ENCODE measurements at regions not wholly inside any gene's neighbourhood (a gene's known extent, or its start where the extent isn't known, plus 50 kb on each side); places are given as distances from the start of the nearest gene placed in this dataset.
"Not testable (repeated sequence)": the region's sequence is repeated elsewhere in the genome, so short reads cannot be mapped to it uniquely, and the experiment has no call there.

- dilution Hi-C loops (cut with MboI; ENCODE audit: extremely low pct_ligation_motif_present, low sequenced_read_pairs) = no loop called here
- no peak for TF ChIP-seq EZH2 (IDR thresholded peaks at IDR 0.05; ENCODE audit: low read length)
- no peak for TF ChIP-seq CTCF (optimal IDR thresholded peaks at IDR 0.05 in 1 of 3, IDR thresholded peaks at IDR 0.05 in 1 of 3, conservative IDR thresholded peaks at IDR 0.05 in 1 of 3; ENCODE audit: extremely low read depth in 1 of 3, insufficient read depth in 2 of 3, low read length in 3 of 3)
- no peak overlapping the region for H3K27ac ChIP-seq (ENCODE audit: control insufficient read depth, insufficient read depth, low read length)
Measured at GRCh38 chr2:49309461-49309860, 155.1 kb upstream of the FSHR start.

GRCh38 chr2:49306925-49307324 is 152.6 kb upstream of the FSHR start:
- no peaks in the 10 kb centered on the region for H3K9me3 ChIP-seq (ENCODE audit: control insufficient read depth, low read depth, low read length)
- H3K36me3 ChIP-seq (ENCODE audit: control insufficient read depth in 2 of 2, extremely low read depth in 1 of 2, insufficient read depth in 2 of 2, low read length in 2 of 2) = no peaks in the 10 kb centered on the region
- TF ChIP-seq CTCF (optimal IDR thresholded peaks at IDR 0.05 in 1 of 3, IDR thresholded peaks at IDR 0.05 in 1 of 3, conservative IDR thresholded peaks at IDR 0.05 in 1 of 3; ENCODE audit: extremely low read depth in 1 of 3, insufficient read depth in 2 of 3, low read length in 3 of 3) (no peak), EZH2 (IDR thresholded peaks at IDR 0.05; ENCODE audit: low read length) (no peak)
- H3K9me1 ChIP-seq (ENCODE audit: control insufficient read depth, extremely low read depth, insufficient read depth, low read length) = no peaks in the 10 kb centered on the region
- no peak overlapping the region for H2AFZ ChIP-seq (ENCODE audit: control insufficient read depth, low read length)
- no peaks in the 10 kb centered on the region for H3K79me2 ChIP-seq (ENCODE audit: control insufficient read depth, insufficient read depth, low read length)
- no peak overlapping the region for H3K9ac ChIP-seq (ENCODE audit: control insufficient read depth, extremely low read depth, insufficient read depth, low read length)
- dilution Hi-C loops (cut with MboI; ENCODE audit: extremely low pct_ligation_motif_present, low sequenced_read_pairs) = no loop called here
- no peaks in the 10 kb centered on the region for H3K4me1 ChIP-seq (ENCODE audit: control insufficient read depth, extremely low read depth, insufficient read depth, low read length)
- H3K27ac ChIP-seq (ENCODE audit: control insufficient read depth, insufficient read depth, low read length) = no peak overlapping the region
- H3K27me3 ChIP-seq (ENCODE audit: control insufficient read depth, extremely low read depth, insufficient read depth, low read length) = no peaks in the 10 kb centered on the region
- DNase-seq (ENCODE audit: low read depth, low spot score) (no peak), FAIRE-seq (no peak)
- no peak overlapping the region for H3K4me2 ChIP-seq (ENCODE audit: control insufficient read depth, extremely low read depth, insufficient read depth, low read depth, low read length)
- H4K20me1 ChIP-seq (ENCODE audit: control insufficient read depth, extremely low read depth, insufficient read depth, low read length) = no peaks in the 10 kb centered on the region
- H3K4me3 ChIP-seq (ENCODE audit: control insufficient read depth in 2 of 3, extremely low read depth in 1 of 3, insufficient read depth in 2 of 3, low read depth in 1 of 3, low read length in 3 of 3) = no peak overlapping the region

More at GRCh38 chr2:49309461-49309860, 155.1 kb upstream of the FSHR start:
- Histone ChIP-seq H2AFZ (ENCODE audit: control insufficient read depth, low read length) (no peak overlapping the region), H3K79me2 (ENCODE audit: control insufficient read depth, insufficient read depth, low read length) (no peaks in the 10 kb centered on the region), H3K9ac (ENCODE audit: control insufficient read depth, extremely low read depth, insufficient read depth, low read length) (no peak overlapping the region), H3K4me1 (ENCODE audit: control insufficient read depth, extremely low read depth, insufficient read depth, low read length) (no peaks in the 10 kb centered on the region), H3K4me3 (ENCODE audit: control insufficient read depth in 2 of 3, extremely low read depth in 1 of 3, insufficient read depth in 2 of 3, low read depth in 1 of 3, low read length in 3 of 3) (no peak overlapping the region), H3K9me1 (ENCODE audit: control insufficient read depth, extremely low read depth, insufficient read depth, low read length) (no peaks in the 10 kb centered on the region), H4K20me1 (ENCODE audit: control insufficient read depth, extremely low read depth, insufficient read depth, low read length) (no peaks in the 10 kb centered on the region), H3K36me3 (ENCODE audit: control insufficient read depth in 2 of 2, extremely low read depth in 1 of 2, insufficient read depth in 2 of 2, low read length in 2 of 2) (no peaks in the 10 kb centered on the region), H3K27me3 (ENCODE audit: control insufficient read depth, extremely low read depth, insufficient read depth, low read length) (no peaks in the 10 kb centered on the region), H3K9me3 (ENCODE audit: control insufficient read depth, low read depth, low read length) (no peaks in the 10 kb centered on the region), H3K4me2 (ENCODE audit: control insufficient read depth, extremely low read depth, insufficient read depth, low read depth, low read length) (no peak overlapping the region)
- DNase-seq (ENCODE audit: low read depth, low spot score) (no peak), FAIRE-seq (no peak)

- H3K27ac ChIP-seq (ENCODE audit: control insufficient read depth, insufficient read depth, low read length); FAIRE-seq; H3K27me3 ChIP-seq (ENCODE audit: control insufficient read depth, extremely low read depth, insufficient read depth, low read length); H3K9me1 ChIP-seq (ENCODE audit: control insufficient read depth, extremely low read depth, insufficient read depth, low read length); H2AFZ ChIP-seq (ENCODE audit: control insufficient read depth, low read length); dilution Hi-C loops (cut with MboI; ENCODE audit: extremely low pct_ligation_motif_present, low sequenced_read_pairs); H3K36me3 ChIP-seq (ENCODE audit: control insufficient read depth in 2 of 2, extremely low read depth in 1 of 2, insufficient read depth in 2 of 2, low read length in 2 of 2); H3K79me2 ChIP-seq (ENCODE audit: control insufficient read depth, insufficient read depth, low read length); H3K4me3 ChIP-seq (ENCODE audit: control insufficient read depth in 2 of 3, extremely low read depth in 1 of 3, insufficient read depth in 2 of 3, low read depth in 1 of 3, low read length in 3 of 3); DNase-seq (ENCODE audit: low read depth, low spot score); H3K9ac ChIP-seq (ENCODE audit: control insufficient read depth, extremely low read depth, insufficient read depth, low read length); H3K4me2 ChIP-seq (ENCODE audit: control insufficient read depth, extremely low read depth, insufficient read depth, low read depth, low read length); H3K9me3 ChIP-seq (ENCODE audit: control insufficient read depth, low read depth, low read length); H3K4me1 ChIP-seq (ENCODE audit: control insufficient read depth, extremely low read depth, insufficient read depth, low read length); H4K20me1 ChIP-seq (ENCODE audit: control insufficient read depth, extremely low read depth, insufficient read depth, low read length): not testable (repeated sequence)
Measured at GRCh38 chr2:49298693-49299092, 144.4 kb upstream of the FSHR start.
